Panc1 (cell line): ENCODE measurements at regions not wholly inside any gene's neighbourhood (a gene's known extent, or its start where the extent isn't known, plus 50 kb on each side); places are given as distances from the start of the nearest gene placed in this dataset.

Source experiments
- POLR2AphosphoS5 ChIP-seq: IDR thresholded peaks from 2 replicates; pipeline ENCODE4 v1.6.1; 2012; ENCODE audit warnings: mild to moderate bottlenecking, low read depth, low read length, moderate library complexity
- TF ChIP-seq, protein P1 (sequence below): fragments of 450-650 bp; IDR thresholded peaks from 2 replicates; pipeline ENCODE4 v1.5.1; 2017; ENCODE audit warnings: mild to moderate bottlenecking

DNA sequence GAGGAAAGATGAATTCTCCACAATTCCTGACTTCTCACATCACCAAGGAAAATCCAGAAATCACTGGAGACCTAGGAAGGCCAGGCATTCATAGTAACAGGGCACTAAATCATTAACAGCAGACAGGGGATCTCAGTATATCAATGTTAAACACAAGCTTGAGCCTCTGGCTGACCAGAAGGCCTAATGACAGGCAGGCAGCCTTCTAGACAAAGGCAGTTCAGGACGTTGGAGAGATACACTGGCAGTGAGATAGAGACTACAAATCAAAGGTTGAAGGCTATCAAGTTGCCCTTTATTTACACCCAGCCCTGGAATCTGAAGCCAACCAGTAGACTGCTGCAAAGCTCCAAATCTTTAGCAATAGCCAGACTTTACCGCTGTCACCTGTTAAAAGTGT, 422.8 kb upstream of the CCL2 start:
- TF ChIP-seq, protein P1, sequence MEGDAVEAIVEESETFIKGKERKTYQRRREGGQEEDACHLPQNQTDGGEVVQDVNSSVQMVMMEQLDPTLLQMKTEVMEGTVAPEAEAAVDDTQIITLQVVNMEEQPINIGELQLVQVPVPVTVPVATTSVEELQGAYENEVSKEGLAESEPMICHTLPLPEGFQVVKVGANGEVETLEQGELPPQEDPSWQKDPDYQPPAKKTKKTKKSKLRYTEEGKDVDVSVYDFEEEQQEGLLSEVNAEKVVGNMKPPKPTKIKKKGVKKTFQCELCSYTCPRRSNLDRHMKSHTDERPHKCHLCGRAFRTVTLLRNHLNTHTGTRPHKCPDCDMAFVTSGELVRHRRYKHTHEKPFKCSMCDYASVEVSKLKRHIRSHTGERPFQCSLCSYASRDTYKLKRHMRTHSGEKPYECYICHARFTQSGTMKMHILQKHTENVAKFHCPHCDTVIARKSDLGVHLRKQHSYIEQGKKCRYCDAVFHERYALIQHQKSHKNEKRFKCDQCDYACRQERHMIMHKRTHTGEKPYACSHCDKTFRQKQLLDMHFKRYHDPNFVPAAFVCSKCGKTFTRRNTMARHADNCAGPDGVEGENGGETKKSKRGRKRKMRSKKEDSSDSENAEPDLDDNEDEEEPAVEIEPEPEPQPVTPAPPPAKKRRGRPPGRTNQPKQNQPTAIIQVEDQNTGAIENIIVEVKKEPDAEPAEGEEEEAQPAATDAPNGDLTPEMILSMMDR = no peak
- no peak for TF ChIP-seq POLR2AphosphoS5
